Pancreas (tissue), 10 donors: ENCODE measurements at regions not wholly inside any gene's neighbourhood (a gene's known extent, or its start where the extent isn't known, plus 50 kb on each side); places are given as distances from the start of the nearest gene placed in this dataset.

Experiments used
- ATAC-seq, 4 donors: fragments of 200-7000 bp; cut with Tn5 transposase; one replicate each; pipeline versions ENCODE4 v1.8.0 to v1.9.1; 2020; ENCODE audit warnings: mild to moderate bottlenecking in 4 of 4, moderate library complexity in 4 of 4
- DNase-seq, 6 donors: peaks; one replicate each; pipeline ENCODE4 v3.0.0-alpha.2; 2020
- FAIRE-seq: peaks from 2 replicates; lab custom pipeline; 2012; peaks lifted over from hg19 to GRCh38; lab: Jason Lieb, UNC
- H3K27ac ChIP-seq, 4 donors: fragments of 200-600 bp; sonication (generic); 1 replicate in 3 of 4; 2 replicates in 1 of 4; pipeline versions ENCODE4 v1.5.0 to v1.8.0; 2020
- H3K27me3 ChIP-seq, 4 donors: fragments of 200-600 bp; one replicate each; pipeline ENCODE4 v1.8.0; 2021
- H3K36me3 ChIP-seq, 3 donors: fragments of 200-600 bp; sonication (generic) in 1 of 3; one replicate each; pipeline versions ENCODE4 v1.5.0 to v1.8.0; 2020 to 2021
- H3K4me1 ChIP-seq, 3 donors: fragments of 200-600 bp; one replicate each; pipeline ENCODE4 v1.8.0; 2021
- H3K4me3 ChIP-seq, 4 donors: fragments of 200-600 bp; sonication (generic) in 2 of 4; one replicate each; pipeline versions ENCODE4 v1.5.0 to v1.8.0; 2020 to 2021
- H3K9me3 ChIP-seq, 4 donors: fragments of 200-600 bp; one replicate each; pipeline ENCODE4 v1.8.0; 2021
- CTCF ChIP-seq, 4 donors: fragments of 200-600 bp; sonication (generic) in 3 of 4; IDR thresholded peaks; one replicate each; pipeline versions ENCODE4 v1.5.0 to v1.8.0; 2021; ENCODE audit warnings: antibody characterized with exemption in 4 of 4
- WGBS, 2 donors: extraction: QIAGEN DNeasy Blood & Tissue Kit; methylation state at CpG; one replicate each; pipeline ENCODE4 v1.1.7; 2013; 5-methylcytosine and 5-hydroxymethylcytosine counted together
- intact Hi-C, 3 donors: fragments of 100-400 bp; cut with DNase I; formaldehyde crosslinking; loops; one replicate each; pipeline versions ENCODE4 v1.11.1 to v1.14.2; 2022
- donor health status: healthy with polysubstance abuse.
- donor health status: DM: no; HTN: no; CAD: no; lungs with moderate emphysema.
- donor health status: DM: no; HTN: no; CAD: no.
- donor health status: control.
- donor health status: control.
- donor health status: Bipolar disorder and iron deficiency.
- donor health status: DM: yes; HTN: yes; CAD: no.
- donor health status: DM: no; HTN: no; CAD: no.
- donor health status: DM: no; HTN: no; CAD: no.
- donor health status: DM: yes; HTN: yes; CAD: no.

GRCh38 chr9:21660976-21661375 is 141.5 kb upstream of the MTAP start:
- H3K4me1 ChIP-seq, result no peaks in the 10 kb centered on the region
- no peak for TF ChIP-seq CTCF (IDR thresholded peaks at IDR 0.05)
- no peak overlapping the region for H3K27ac ChIP-seq
- no peak overlapping the region for H3K4me3 ChIP-seq
- H3K9me3 ChIP-seq, result no peaks in the 10 kb centered on the region
- intact Hi-C loops, result no loop called here
- FAIRE-seq, result no peak
- no peaks in the 10 kb centered on the region for H3K27me3 ChIP-seq
- no peak for ATAC-seq
- no peak for DNase-seq
- no peaks in the 10 kb centered on the region for H3K36me3 ChIP-seq

GRCh38 chr9:21661626-21662025 is 140.8 kb upstream of the MTAP start:
- Histone ChIP-seq H3K4me3 (no peak overlapping the region), H3K27me3 (no peaks in the 10 kb centered on the region), H3K4me1 (no peaks in the 10 kb centered on the region), H3K9me3 (no peaks in the 10 kb centered on the region), H3K36me3 (no peaks in the 10 kb centered on the region), H3K27ac (no peak overlapping the region)
- no peak for TF ChIP-seq CTCF (IDR thresholded peaks at IDR 0.05)
- DNase-seq (no peak), FAIRE-seq (no peak), ATAC-seq (no peak)
- intact Hi-C loops, result no loop called here

GRCh38 chr9:21668516-21668915 is 133.9 kb upstream of the MTAP start:
- no peaks in the 10 kb centered on the region for H3K36me3 ChIP-seq
- no peak for ATAC-seq
- no peak overlapping the region for H3K4me3 ChIP-seq
- H3K9me3 ChIP-seq, result no peaks in the 10 kb centered on the region
- H3K27ac ChIP-seq, result no peak overlapping the region
- FAIRE-seq, result no peak
- H3K27me3 ChIP-seq, result no peaks in the 10 kb centered on the region
- no peak for DNase-seq
- WGBS, 2 donors, result 51 to 67% methylated on average over 3 of the region's 3 CpGs
- no peaks in the 10 kb centered on the region for H3K4me1 ChIP-seq
- TF ChIP-seq CTCF (IDR thresholded peaks at IDR 0.05), result no peak
- intact Hi-C loops, result no loop called here

- Histone ChIP-seq H3K9me3 (no peaks in the 10 kb centered on the region), H3K36me3 (no peaks in the 10 kb centered on the region), H3K27me3 (no peaks in the 10 kb centered on the region), H3K4me1 (no peaks in the 10 kb centered on the region), H3K27ac (no peak overlapping the region), H3K4me3 (no peak overlapping the region)
- 39 to 68% methylated on average over 3 of the region's 3 CpGs for WGBS, 2 donors
- ATAC-seq (no peak), FAIRE-seq (no peak), DNase-seq (no peak)
- intact Hi-C loops, result no loop called here
- no peak for TF ChIP-seq CTCF (IDR thresholded peaks at IDR 0.05)
Observed at GRCh38 chr9:21669701-21670100, 132.7 kb upstream of the MTAP start.

- Histone ChIP-seq H3K27ac (no peak overlapping the region), H3K9me3 (no peaks in the 10 kb centered on the region), H3K36me3 (no peaks in the 10 kb centered on the region), H3K4me1 (no peaks in the 10 kb centered on the region), H3K4me3 (no peak overlapping the region), H3K27me3 (no peaks in the 10 kb centered on the region)
- TF ChIP-seq CTCF (IDR thresholded peaks at IDR 0.05), result no peak
- ATAC-seq (no peak), FAIRE-seq (no peak), DNase-seq (no peak)
- intact Hi-C loops, result no loop called here
- 51 to 60% methylated on average over 2 of the region's 2 CpGs for WGBS, 2 donors
Observed at GRCh38 chr9:21670374-21670773, 132.1 kb upstream of the MTAP start.
